OCI-LY1 (cell line): ENCODE measurements at regions not wholly inside any gene's neighbourhood (a gene's known extent, or its start where the extent isn't known, plus 50 kb on each side); places are given as distances from the start of the nearest gene placed in this dataset.

ENCODE experiments used
- EZH2 ChIP-seq: fragments of 200-600 bp; sonication (generic), shearing (Covaris generic); IDR thresholded peaks from 2 replicates; pipeline ENCODE4 v1.8.0; 2017; ENCODE audit warnings: borderline replicate concordance, mixed run types, mild to moderate bottlenecking, antibody characterized with exemption, low read length, moderate library complexity, mixed read lengths
- TF ChIP-seq, protein P1 (sequence below): fragments of 200-600 bp; sonication (generic), shearing (Covaris generic); IDR thresholded peaks from 2 replicates; pipeline ENCODE4 v1.5.1; 2017; ENCODE audit warnings: mild to moderate bottlenecking, antibody characterized with exemption, low read length, moderate library complexity, mixed read lengths

DNA sequence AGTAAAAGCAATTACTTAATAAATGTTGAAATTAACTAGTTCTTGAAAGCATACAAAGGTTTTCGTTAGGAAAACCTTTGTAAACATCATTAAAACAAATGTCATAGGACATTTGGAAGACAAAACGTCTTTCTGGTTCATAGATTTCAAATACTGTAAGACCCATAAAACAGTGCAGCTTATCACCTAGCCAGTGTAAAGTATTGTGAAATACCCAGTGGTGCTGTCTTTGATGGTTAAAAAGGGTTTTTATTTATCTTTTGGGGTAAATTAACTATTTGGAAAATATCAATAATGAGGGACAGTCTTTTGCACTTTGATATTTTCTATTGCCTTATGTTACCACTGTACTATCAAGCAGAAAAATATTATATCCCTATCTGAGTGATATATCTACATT, 120.0 kb upstream of the FAM98A start:
- TF ChIP-seq, protein P1, sequence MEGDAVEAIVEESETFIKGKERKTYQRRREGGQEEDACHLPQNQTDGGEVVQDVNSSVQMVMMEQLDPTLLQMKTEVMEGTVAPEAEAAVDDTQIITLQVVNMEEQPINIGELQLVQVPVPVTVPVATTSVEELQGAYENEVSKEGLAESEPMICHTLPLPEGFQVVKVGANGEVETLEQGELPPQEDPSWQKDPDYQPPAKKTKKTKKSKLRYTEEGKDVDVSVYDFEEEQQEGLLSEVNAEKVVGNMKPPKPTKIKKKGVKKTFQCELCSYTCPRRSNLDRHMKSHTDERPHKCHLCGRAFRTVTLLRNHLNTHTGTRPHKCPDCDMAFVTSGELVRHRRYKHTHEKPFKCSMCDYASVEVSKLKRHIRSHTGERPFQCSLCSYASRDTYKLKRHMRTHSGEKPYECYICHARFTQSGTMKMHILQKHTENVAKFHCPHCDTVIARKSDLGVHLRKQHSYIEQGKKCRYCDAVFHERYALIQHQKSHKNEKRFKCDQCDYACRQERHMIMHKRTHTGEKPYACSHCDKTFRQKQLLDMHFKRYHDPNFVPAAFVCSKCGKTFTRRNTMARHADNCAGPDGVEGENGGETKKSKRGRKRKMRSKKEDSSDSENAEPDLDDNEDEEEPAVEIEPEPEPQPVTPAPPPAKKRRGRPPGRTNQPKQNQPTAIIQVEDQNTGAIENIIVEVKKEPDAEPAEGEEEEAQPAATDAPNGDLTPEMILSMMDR, result no peak
- no peak for TF ChIP-seq EZH2
